ENCODE measurements at regions not wholly inside any gene's neighbourhood (a gene's known extent, or its start where the extent isn't known, plus 50 kb on each side); places are given as distances from the start of the nearest gene placed in this dataset.

DNA sequence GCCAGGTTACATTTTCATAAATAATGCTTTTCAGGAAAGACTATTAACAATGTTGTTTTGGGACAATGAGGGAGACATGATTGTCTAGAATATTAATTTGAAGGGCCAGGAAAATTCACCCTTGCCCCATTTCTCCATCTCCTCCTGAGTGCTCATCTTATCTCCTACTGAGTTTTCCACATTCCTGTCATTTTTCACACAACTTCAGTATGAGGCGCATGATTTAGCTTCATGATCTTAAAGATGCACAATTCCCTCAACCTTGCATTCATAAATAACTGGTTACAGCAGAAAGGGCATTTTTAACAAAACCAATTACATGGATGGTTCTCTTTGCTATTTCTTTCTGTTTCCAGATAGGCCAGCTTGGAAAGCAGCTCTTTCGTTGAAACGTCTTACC is 1699.2 kb upstream of the IGFBP7 start:
- DNase-seq (no peak), ATAC-seq (ENCODE audit: poor library complexity) (no peak)
- POLR2A ChIA-PET = no interaction called here
- no peaks in the 10 kb centered on the region for H3K27me3 ChIP-seq (ENCODE audit: control insufficient read depth in 1 of 2, insufficient read depth in 2 of 2, low read length in 2 of 2)
- no peaks in the 10 kb centered on the region for H3K4me1 ChIP-seq (ENCODE audit: insufficient read depth, low read length)
- H3K9me3 ChIP-seq (ENCODE audit: control insufficient read depth in 1 of 2, insufficient read depth in 1 of 2, low read length in 2 of 2) = no peaks in the 10 kb centered on the region
- H3K36me3 Mint-ChIP-seq (ENCODE audit: low read depth) = no peaks in the 10 kb centered on the region
- H3K27me3 Mint-ChIP-seq = no peaks in the 10 kb centered on the region
- H3K9me3 Mint-ChIP-seq = peaks cover 6% of the 10 kb centered on the region
- H3K27ac Mint-ChIP-seq = no peak overlapping the region
- no peaks in the 10 kb centered on the region for H3K36me3 ChIP-seq (ENCODE audit: insufficient read depth, low read length)
- no peak overlapping the region for H3K4me3 ChIP-seq (ENCODE audit: low read length)
- intact Hi-C loops (cut with DNase I, micrococcal nuclease) = no loop called here
- TF ChIP-seq, protein P1, sequence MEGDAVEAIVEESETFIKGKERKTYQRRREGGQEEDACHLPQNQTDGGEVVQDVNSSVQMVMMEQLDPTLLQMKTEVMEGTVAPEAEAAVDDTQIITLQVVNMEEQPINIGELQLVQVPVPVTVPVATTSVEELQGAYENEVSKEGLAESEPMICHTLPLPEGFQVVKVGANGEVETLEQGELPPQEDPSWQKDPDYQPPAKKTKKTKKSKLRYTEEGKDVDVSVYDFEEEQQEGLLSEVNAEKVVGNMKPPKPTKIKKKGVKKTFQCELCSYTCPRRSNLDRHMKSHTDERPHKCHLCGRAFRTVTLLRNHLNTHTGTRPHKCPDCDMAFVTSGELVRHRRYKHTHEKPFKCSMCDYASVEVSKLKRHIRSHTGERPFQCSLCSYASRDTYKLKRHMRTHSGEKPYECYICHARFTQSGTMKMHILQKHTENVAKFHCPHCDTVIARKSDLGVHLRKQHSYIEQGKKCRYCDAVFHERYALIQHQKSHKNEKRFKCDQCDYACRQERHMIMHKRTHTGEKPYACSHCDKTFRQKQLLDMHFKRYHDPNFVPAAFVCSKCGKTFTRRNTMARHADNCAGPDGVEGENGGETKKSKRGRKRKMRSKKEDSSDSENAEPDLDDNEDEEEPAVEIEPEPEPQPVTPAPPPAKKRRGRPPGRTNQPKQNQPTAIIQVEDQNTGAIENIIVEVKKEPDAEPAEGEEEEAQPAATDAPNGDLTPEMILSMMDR (IDR thresholded peaks at IDR 0.05) = no peak
- H3K27ac ChIP-seq (ENCODE audit: low read depth in 1 of 2, low read length in 2 of 2) = no peak overlapping the region
- H3K4me3 Mint-ChIP-seq = no peak overlapping the region
- CTCF ChIA-PET = interaction anchor here (0.5 kb wide), 1 partner anchor 40 kb away, joined by 3 read pairs; no protein-coding TSS in a partner anchor
- no peaks in the 10 kb centered on the region for H3K4me1 Mint-ChIP-seq (ENCODE audit: low read depth)

DNA sequence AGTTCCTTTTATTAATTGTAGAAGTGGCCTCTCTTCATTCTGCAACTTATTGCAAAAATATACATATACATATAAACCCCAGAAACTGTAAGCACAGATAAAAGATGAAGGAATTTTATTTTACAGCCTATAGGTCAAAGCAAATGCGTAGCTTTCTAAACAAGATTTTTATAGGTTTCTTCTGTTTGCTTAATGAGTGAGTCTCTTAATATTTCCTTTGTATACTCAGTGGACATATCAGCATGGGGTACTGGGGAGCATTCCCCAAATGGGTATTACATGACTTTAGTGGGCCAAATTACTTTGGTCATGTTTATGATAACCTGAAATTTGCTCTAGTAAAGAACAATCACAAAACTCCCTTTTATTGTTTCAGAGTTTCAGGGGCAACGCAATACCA is 1698.6 kb upstream of the IGFBP7 start:
- intact Hi-C loops (cut with DNase I, micrococcal nuclease) = no loop called here
- Mint-ChIP-seq H3K36me3 (ENCODE audit: low read depth) (no peaks in the 10 kb centered on the region), H3K27ac (no peak overlapping the region), H3K9me3 (peaks cover 6% of the 10 kb centered on the region), H3K4me3 (no peak overlapping the region), H3K27me3 (no peaks in the 10 kb centered on the region), H3K4me1 (ENCODE audit: low read depth) (no peaks in the 10 kb centered on the region)
- Histone ChIP-seq H3K27ac (ENCODE audit: low read depth in 1 of 2, low read length in 2 of 2) (no peak overlapping the region), H3K36me3 (ENCODE audit: insufficient read depth, low read length) (no peaks in the 10 kb centered on the region), H3K9me3 (ENCODE audit: control insufficient read depth in 1 of 2, insufficient read depth in 1 of 2, low read length in 2 of 2) (no peaks in the 10 kb centered on the region), H3K4me1 (ENCODE audit: insufficient read depth, low read length) (no peaks in the 10 kb centered on the region), H3K27me3 (ENCODE audit: control insufficient read depth in 1 of 2, insufficient read depth in 2 of 2, low read length in 2 of 2) (no peaks in the 10 kb centered on the region), H3K4me3 (ENCODE audit: low read length) (no peak overlapping the region)
- ChIA-PET CTCF (no interaction called here), POLR2A (no interaction called here)
- ATAC-seq (ENCODE audit: poor library complexity) (no peak), DNase-seq (no peak)
- TF ChIP-seq, protein P1 (IDR thresholded peaks at IDR 0.05) = no peak

DNA sequence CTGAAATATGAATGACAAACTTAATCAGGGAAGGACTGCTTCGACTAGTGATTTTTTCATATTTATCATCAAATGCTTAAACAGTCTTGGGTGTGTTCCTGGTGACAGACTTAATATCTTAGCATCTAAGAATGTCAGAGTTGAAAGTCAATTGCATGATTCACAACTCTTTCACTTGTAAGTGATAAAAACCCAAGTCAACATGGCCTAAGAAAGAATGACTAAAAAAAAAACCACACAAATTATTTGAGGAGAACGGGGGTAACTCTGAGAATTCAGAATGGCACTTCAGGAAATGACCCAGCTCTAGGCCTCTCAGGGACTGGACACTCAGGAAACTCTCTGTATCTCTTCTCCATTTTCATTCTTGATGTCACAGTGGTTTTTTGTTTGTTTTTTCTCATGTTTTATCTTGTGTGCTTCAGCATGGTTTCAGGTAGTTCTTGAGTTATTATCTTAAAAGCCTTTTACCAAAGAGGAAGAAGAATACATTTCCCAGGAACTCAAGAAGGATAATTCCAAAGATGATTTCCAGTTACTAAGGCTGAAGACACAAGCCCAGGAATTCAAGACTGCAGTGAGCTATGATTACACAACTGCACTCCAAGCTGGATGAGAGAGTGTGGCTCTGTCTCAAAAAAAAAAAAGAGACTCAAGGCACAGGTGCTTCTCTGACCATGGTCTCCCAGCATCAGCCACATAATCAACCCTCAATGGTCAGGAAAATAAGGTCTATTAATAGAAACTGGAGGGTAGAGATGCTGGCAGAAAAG is 1697.8 kb upstream of the IGFBP7 start:
- intact Hi-C loops (cut with DNase I, micrococcal nuclease) = no loop called here
- no peaks in the 10 kb centered on the region for H3K36me3 Mint-ChIP-seq (ENCODE audit: low read depth)
- H3K4me3 Mint-ChIP-seq = no peak overlapping the region
- H3K36me3 ChIP-seq (ENCODE audit: insufficient read depth, low read length) = no peaks in the 10 kb centered on the region
- no peak overlapping the region for H3K4me3 ChIP-seq (ENCODE audit: low read length)
- ChIA-PET POLR2A (no interaction called here), CTCF (no interaction called here)
- peaks cover 9% of the 10 kb centered on the region for H3K9me3 Mint-ChIP-seq
- no peaks in the 10 kb centered on the region for H3K4me1 ChIP-seq (ENCODE audit: insufficient read depth, low read length)
- DNase-seq = no peak
- H3K27me3 Mint-ChIP-seq = no peaks in the 10 kb centered on the region
- TF ChIP-seq, protein P1 (IDR thresholded peaks at IDR 0.05) = no peak
- ATAC-seq (ENCODE audit: poor library complexity) = no peak
- no peaks in the 10 kb centered on the region for H3K4me1 Mint-ChIP-seq (ENCODE audit: low read depth)
- no peaks in the 10 kb centered on the region for H3K9me3 ChIP-seq (ENCODE audit: control insufficient read depth in 1 of 2, insufficient read depth in 1 of 2, low read length in 2 of 2)
- no peaks in the 10 kb centered on the region for H3K27me3 ChIP-seq (ENCODE audit: control insufficient read depth in 1 of 2, insufficient read depth in 2 of 2, low read length in 2 of 2)
- no peak overlapping the region for H3K27ac ChIP-seq (ENCODE audit: low read depth in 1 of 2, low read length in 2 of 2)
- H3K27ac Mint-ChIP-seq = no peak overlapping the region

All from CD4-positive, alpha-beta T cell (primary cell).